ENCODE measurements at regions not wholly inside any gene's neighbourhood (a gene's known extent, or its start where the extent isn't known, plus 50 kb on each side); places are given as distances from the start of the nearest gene placed in this dataset.
A peak's percentile ranks its signal among the peaks of the same experiment; 100 is the strongest.

- intact Hi-C loops (cut with DNase I; ENCODE audit: low total_unique reads): no loop called here
- no peaks in the 10 kb centered on the region for H3K36me3 ChIP-seq
- DNase-seq: peak; percentile 68 to 74
- peaks cover 0 to 65% (median 17%) of the 10 kb centered on the region in 4 donors for H3K4me1 ChIP-seq
- no peaks in the 10 kb centered on the region for H3K27me3 ChIP-seq
- H3K27ac ChIP-seq: peak overlapping the region; percentile 18 to 71 (median 41)
- no peak for TF ChIP-seq CTCF (IDR thresholded peaks at IDR 0.05)
- TF ChIP-seq POLR2AphosphoS5 (IDR thresholded peaks at IDR 0.05): peak in 1 of 3 donors; percentile 53
- TF ChIP-seq EP300 (IDR thresholded peaks at IDR 0.05): no peak
- no peak for TF ChIP-seq POLR2A (IDR thresholded peaks at IDR 0.05)
- WGBS, 5 donors: 22 to 46% (median 41%) methylated on average over 7 of the region's 7 CpGs
- no peaks in the 10 kb centered on the region for H3K9me3 ChIP-seq
- no peak overlapping the region for H3K4me3 ChIP-seq
Observed at GRCh38 chr6:149130508-149130907, 187.0 kb upstream of the TAB2 start.

GRCh38 chr6:149131891-149132290 lies 185.6 kb upstream of the TAB2 start:
- Histone ChIP-seq H3K27me3 (no peaks in the 10 kb centered on the region), H3K4me1 (peaks cover 0 to 65% (median 19%) of the 10 kb centered on the region in 4 donors), H3K36me3 (no peaks in the 10 kb centered on the region), H3K27ac (peak overlapping the region in 1 of 5 donors; percentile 71), H3K9me3 (no peaks in the 10 kb centered on the region), H3K4me3 (no peak overlapping the region)
- TF ChIP-seq CTCF (IDR thresholded peaks at IDR 0.05) (no peak), POLR2A (IDR thresholded peaks at IDR 0.05) (no peak), EP300 (IDR thresholded peaks at IDR 0.05) (no peak), POLR2AphosphoS5 (IDR thresholded peaks at IDR 0.05) (no peak)
- DNase-seq: no peak
- 67 to 92% (median 77%) methylated on average over 4 of the region's 4 CpGs for WGBS, 5 donors
- intact Hi-C loops (cut with DNase I; ENCODE audit: low total_unique reads): no loop called here

GRCh38 chr6:149132336-149132735 lies 185.2 kb upstream of the TAB2 start:
- DNase-seq: peak in 1 of 2 donors; percentile 59

GRCh38 chr6:149134511-149134933 lies 183.0 kb upstream of the TAB2 start:
- Histone ChIP-seq H3K27ac (no peak overlapping the region), H3K9me3 (no peaks in the 10 kb centered on the region), H3K27me3 (no peaks in the 10 kb centered on the region), H3K36me3 (no peaks in the 10 kb centered on the region), H3K4me3 (no peak overlapping the region), H3K4me1 (peaks cover 0 to 47% (median 18%) of the 10 kb centered on the region in 4 donors)
- TF ChIP-seq POLR2A (IDR thresholded peaks at IDR 0.05): no peak
- TF ChIP-seq EP300 (IDR thresholded peaks at IDR 0.05): no peak
- TF ChIP-seq CTCF (IDR thresholded peaks at IDR 0.05): no peak
- TF ChIP-seq POLR2AphosphoS5 (IDR thresholded peaks at IDR 0.05): no peak
- intact Hi-C loops (cut with DNase I; ENCODE audit: low total_unique reads): no loop called here
- DNase-seq: peak in 1 of 2 donors; percentile 55
- WGBS, 5 donors: 26 to 41% (median 34%) methylated on average over 4 of the region's 4 CpGs

More at GRCh38 chr6:149132336-149132735, 185.2 kb upstream of the TAB2 start:
- intact Hi-C loops (cut with DNase I; ENCODE audit: low total_unique reads): no loop called here
- H3K36me3 ChIP-seq: no peaks in the 10 kb centered on the region
- H3K27ac ChIP-seq: no peak overlapping the region
- H3K4me1 ChIP-seq: peaks cover 0 to 62% (median 19%) of the 10 kb centered on the region in 4 donors
- TF ChIP-seq EP300 (IDR thresholded peaks at IDR 0.05) (no peak), POLR2A (IDR thresholded peaks at IDR 0.05) (no peak), CTCF (IDR thresholded peaks at IDR 0.05) (no peak), POLR2AphosphoS5 (IDR thresholded peaks at IDR 0.05) (no peak)
- 71 to 86% (median 80%) methylated on average over 3 of the region's 3 CpGs for WGBS, 5 donors
- H3K9me3 ChIP-seq: no peaks in the 10 kb centered on the region
- no peaks in the 10 kb centered on the region for H3K27me3 ChIP-seq
- no peak overlapping the region for H3K4me3 ChIP-seq
